ENCODE measurements at regions not wholly inside any gene's neighbourhood (a gene's known extent, or its start where the extent isn't known, plus 50 kb on each side); places are given as distances from the start of the nearest gene placed in this dataset.

GRCh38 chr19:32294871-32295438, 50.5 kb upstream of the ZNF507 start:
- Mint-ChIP-seq H3K27me3 (ENCODE audit: insufficient read depth, unreplicated experiment) (no peaks in the 10 kb centered on the region), H3K4me3 (ENCODE audit: unreplicated experiment) (no peak overlapping the region), H3K36me3 (ENCODE audit: insufficient read depth, unreplicated experiment) (no peaks in the 10 kb centered on the region), H3K27ac (ENCODE audit: low read depth, unreplicated experiment) (no peak overlapping the region), H3K9me3 (ENCODE audit: unreplicated experiment) (peaks cover 15% of the 10 kb centered on the region), H3K4me1 (ENCODE audit: insufficient read depth, unreplicated experiment) (no peaks in the 10 kb centered on the region)
- no TSS peak for BruUV-seq (replicated peaks)
- TF ChIP-seq, protein P1, sequence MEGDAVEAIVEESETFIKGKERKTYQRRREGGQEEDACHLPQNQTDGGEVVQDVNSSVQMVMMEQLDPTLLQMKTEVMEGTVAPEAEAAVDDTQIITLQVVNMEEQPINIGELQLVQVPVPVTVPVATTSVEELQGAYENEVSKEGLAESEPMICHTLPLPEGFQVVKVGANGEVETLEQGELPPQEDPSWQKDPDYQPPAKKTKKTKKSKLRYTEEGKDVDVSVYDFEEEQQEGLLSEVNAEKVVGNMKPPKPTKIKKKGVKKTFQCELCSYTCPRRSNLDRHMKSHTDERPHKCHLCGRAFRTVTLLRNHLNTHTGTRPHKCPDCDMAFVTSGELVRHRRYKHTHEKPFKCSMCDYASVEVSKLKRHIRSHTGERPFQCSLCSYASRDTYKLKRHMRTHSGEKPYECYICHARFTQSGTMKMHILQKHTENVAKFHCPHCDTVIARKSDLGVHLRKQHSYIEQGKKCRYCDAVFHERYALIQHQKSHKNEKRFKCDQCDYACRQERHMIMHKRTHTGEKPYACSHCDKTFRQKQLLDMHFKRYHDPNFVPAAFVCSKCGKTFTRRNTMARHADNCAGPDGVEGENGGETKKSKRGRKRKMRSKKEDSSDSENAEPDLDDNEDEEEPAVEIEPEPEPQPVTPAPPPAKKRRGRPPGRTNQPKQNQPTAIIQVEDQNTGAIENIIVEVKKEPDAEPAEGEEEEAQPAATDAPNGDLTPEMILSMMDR (IDR thresholded peaks at IDR 0.05; ENCODE audit: unreplicated experiment): no peak
- DNase-seq (ENCODE audit: unreplicated experiment): no peak
- CTCF ChIA-PET: no interaction called here
- POLR2A ChIA-PET: no interaction called here
- intact Hi-C loops (cut with micrococcal nuclease): no loop called here
